BJ (cell line): ENCODE measurements at regions not wholly inside any gene's neighbourhood (a gene's known extent, or its start where the extent isn't known, plus 50 kb on each side); places are given as distances from the start of the nearest gene placed in this dataset.

Source experiments
- CTCF ChIA-PET: fragments of 350-600 bp; formaldehyde crosslinking; extraction: SDS; loops from one replicate; lab custom pipeline; 2021; ENCODE audit warnings: antibody characterized with exemption, inconsistent platforms; lab: Yijun Ruan, JAX
- POLR2A ChIA-PET: fragments of 300-600 bp; sonication (Branson Sonifier 250); formaldehyde crosslinking; extraction: SDS; loops from one replicate; lab custom pipeline; 2021; ENCODE audit warnings: antibody characterized with exemption; lab: Charles Lee
- DNase-seq: peaks from one replicate; pipeline ENCODE4 v3.0.0-alpha.2; 2011; ENCODE audit warnings: low read depth
- H3K27me3 ChIP-seq: 2 replicates; pipeline ENCODE4 v1.6.0; 2011; ENCODE audit warnings: low read length; ENCODE audit not compliant: control insufficient read depth, insufficient read depth
- H3K36me3 ChIP-seq: 2 replicates; pipeline ENCODE4 v1.5.1; 2011; ENCODE audit warnings: low read length; ENCODE audit not compliant: control insufficient read depth, insufficient read depth
- H3K4me3 ChIP-seq: 2 replicates; pipeline ENCODE4 v1.5.1; 2011; ENCODE audit warnings: low read depth, mild to moderate bottlenecking, control low read depth, low read length
- TF ChIP-seq, protein P1 (sequence below): IDR thresholded peaks from 2 replicates; pipeline ENCODE4 v1.5.1; 2011; ENCODE audit warnings: low read depth, mild to moderate bottlenecking, control low read depth, inconsistent platforms, low read length, moderate library complexity; ENCODE audit not compliant: insufficient read depth

DNA sequence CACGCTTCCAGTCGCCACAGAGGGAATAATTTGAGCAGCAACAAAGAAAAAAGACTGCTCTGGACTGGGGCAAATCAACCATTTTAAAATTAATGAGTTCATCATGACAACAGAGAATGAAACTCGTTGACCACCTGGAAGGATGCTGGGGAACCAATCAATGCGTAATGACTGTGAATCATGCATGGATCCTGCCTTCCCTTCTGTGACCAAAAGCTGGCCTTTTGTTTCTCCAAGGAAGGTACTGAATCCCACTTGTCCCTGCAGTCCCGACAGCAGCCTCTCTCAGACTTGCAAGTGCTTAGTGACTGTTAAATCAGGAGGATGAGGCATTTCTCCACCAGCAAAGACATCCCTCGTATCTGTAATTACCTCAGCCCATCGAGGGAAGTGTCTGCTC lies 68.0 kb upstream of the TNS3 start:
- Histone ChIP-seq H3K36me3 (no peaks in the 10 kb centered on the region), H3K27me3 (no peaks in the 10 kb centered on the region), H3K4me3 (no peak overlapping the region)
- ChIA-PET POLR2A (no interaction called here), CTCF (no interaction called here)
- TF ChIP-seq, protein P1, sequence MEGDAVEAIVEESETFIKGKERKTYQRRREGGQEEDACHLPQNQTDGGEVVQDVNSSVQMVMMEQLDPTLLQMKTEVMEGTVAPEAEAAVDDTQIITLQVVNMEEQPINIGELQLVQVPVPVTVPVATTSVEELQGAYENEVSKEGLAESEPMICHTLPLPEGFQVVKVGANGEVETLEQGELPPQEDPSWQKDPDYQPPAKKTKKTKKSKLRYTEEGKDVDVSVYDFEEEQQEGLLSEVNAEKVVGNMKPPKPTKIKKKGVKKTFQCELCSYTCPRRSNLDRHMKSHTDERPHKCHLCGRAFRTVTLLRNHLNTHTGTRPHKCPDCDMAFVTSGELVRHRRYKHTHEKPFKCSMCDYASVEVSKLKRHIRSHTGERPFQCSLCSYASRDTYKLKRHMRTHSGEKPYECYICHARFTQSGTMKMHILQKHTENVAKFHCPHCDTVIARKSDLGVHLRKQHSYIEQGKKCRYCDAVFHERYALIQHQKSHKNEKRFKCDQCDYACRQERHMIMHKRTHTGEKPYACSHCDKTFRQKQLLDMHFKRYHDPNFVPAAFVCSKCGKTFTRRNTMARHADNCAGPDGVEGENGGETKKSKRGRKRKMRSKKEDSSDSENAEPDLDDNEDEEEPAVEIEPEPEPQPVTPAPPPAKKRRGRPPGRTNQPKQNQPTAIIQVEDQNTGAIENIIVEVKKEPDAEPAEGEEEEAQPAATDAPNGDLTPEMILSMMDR = no peak
- DNase-seq = no peak

DNA sequence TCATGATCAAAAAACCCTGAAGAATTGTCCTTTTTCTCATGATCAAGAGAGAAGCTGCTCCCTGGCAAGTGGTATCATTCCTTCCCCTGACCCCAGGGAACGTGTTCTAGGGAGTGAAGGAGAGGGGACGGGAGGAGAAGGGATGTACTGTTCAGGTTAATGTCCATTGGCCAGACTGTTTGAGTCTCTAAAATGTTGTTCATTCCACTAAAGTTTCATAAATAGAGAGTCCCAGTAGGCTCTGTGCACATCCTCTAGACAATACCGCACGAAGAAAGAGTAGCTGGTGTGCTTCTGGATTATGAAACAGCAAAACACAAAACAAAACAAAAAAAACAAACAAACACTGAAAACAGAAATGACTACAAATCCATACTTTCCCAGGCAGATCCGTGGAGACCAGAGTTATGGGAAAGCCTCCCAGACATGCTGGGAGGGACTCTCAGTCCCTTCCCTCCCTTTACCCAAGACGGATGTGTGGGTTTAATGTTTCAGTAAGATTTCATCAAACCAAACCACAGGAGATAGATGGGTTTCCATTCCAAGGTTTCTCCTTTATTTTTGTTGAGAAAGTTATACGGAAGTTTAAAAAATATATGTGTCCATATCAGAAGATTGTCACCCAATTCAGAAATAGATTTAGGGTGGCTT lies 66.5 kb upstream of the TNS3 start:
- Histone ChIP-seq H3K36me3 (no peaks in the 10 kb centered on the region), H3K27me3 (no peaks in the 10 kb centered on the region), H3K4me3 (no peak overlapping the region)
- TF ChIP-seq, protein P1 = no peak
- POLR2A ChIA-PET = no interaction called here
- DNase-seq = no peak
- CTCF ChIA-PET = no interaction called here

DNA sequence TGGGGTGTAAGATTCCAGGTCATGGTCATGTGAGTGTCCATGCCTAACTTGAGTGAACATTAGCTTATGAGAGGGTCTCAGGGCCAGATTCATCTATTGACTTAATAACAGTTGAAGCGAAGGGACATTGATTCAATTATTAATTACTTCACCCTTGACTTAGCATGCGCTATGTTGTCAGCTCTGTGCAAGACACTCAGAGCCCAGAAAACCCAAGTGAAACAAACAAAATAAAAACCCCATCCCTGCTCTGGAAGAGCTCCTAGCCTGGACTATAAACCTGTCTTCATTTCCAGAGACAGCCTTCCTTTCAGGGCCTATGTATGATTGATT lies 66.0 kb upstream of the TNS3 start:
- POLR2A ChIA-PET = no interaction called here
- CTCF ChIA-PET = interaction anchor here (1.3 kb wide), 1 partner anchor 8 kb away, joined by 3 read pairs; no protein-coding TSS in a partner anchor
- DNase-seq = no peak
- TF ChIP-seq, protein P1 = no peak
- H3K36me3 ChIP-seq = no peaks in the 10 kb centered on the region
- H3K4me3 ChIP-seq = no peak overlapping the region
- no peaks in the 10 kb centered on the region for H3K27me3 ChIP-seq

DNA sequence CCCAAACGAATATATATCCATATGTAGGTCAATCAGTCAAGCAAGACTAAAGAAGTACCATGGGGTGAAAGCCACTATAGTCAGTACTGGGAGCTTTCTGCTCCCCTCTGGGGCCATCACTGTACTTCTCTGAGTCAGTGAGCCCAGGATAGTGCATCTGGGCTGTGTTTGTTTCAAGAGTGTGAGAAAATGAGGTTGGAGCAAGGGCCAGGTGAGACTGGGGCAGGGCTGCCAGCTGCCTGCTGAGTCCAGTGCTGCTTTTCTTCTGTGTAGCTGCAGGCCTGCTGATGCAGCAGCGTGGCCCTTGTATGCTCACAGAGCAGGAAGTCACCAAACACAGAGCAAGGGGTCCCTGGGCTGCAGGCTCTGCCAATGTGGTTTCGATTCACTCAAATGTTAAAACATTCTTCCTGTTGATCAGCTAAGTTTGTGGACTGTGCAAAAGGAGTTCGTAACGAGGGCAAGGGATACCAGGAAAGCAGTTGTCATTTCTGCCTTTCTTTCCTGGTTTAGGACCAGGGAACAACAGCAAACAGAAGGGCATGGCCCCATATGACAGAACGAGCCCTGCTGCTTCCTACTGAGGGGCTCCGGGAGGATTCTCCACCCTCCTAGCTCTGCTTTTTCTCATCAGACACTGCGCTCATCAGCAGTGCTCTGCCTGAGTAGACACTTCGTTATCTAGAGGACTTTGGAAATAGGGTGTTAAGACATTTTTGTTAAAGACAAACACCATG lies 65.4 kb upstream of the TNS3 start:
- TF ChIP-seq, protein P1 = no peak
- Histone ChIP-seq H3K27me3 (no peaks in the 10 kb centered on the region), H3K4me3 (no peak overlapping the region), H3K36me3 (no peaks in the 10 kb centered on the region)
- DNase-seq = no peak
- POLR2A ChIA-PET = no interaction called here
- CTCF ChIA-PET = interaction anchor here (1.3 kb wide), 1 partner anchor 9 kb away, joined by 3 read pairs; no protein-coding TSS in a partner anchor

DNA sequence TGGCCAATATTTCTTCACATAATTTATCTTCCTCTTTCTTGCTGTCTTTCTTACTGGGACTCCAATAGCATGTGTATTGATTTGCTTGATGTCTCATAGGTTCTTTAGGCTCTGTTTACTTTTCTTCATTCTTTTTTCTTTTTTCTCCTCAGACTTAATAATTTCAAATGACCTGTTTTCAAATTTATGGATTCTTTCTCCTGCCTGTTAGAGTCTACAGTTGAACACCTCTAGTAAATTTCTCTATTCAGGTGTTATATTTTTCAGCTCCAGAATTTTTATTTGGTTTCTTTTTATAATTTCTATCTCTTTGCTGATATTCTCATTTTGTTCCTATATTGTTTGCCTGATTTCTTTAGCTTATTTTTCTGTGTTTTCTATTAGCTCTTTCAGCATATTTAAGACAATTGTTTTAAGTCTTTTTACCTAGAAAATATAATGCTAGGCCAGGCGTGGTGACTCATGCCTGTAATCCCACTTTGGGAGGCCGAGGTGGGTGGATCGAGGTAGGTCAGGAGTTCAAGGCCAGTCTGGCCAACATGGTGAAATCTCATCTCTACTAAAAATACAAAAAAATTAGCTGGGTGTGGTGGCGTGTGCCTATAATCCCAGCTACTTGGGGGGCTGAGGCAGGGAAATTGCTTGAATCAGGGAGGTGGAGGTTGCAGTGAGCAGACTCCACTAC lies 61.9 kb upstream of the TNS3 start:
- no peaks in the 10 kb centered on the region for H3K36me3 ChIP-seq
- POLR2A ChIA-PET = no interaction called here

More for the DNA sequence above, 61.9 kb upstream of the TNS3 start:
- TF ChIP-seq, protein P1 = no peak
- Histone ChIP-seq H3K4me3 (no peak overlapping the region), H3K27me3 (no peaks in the 10 kb centered on the region)
- no peak for DNase-seq
- CTCF ChIA-PET = interaction anchor here (0.7 kb wide), 1 partner anchor 13 kb away, joined by 3 read pairs; no protein-coding TSS in a partner anchor
